ENCODE measurements at regions not wholly inside any gene's neighbourhood (a gene's known extent, or its start where the extent isn't known, plus 50 kb on each side); places are given as distances from the start of the nearest gene placed in this dataset.
"Not testable (repeated sequence)": the region's sequence is repeated elsewhere in the genome, so short reads cannot be mapped to it uniquely, and the experiment has no call there.

- no peak overlapping the region for H3K9ac ChIP-seq (ENCODE audit: low read depth in 2 of 2, low read length in 2 of 2)
- no peaks in the 10 kb centered on the region for H3K36me3 ChIP-seq
- no peaks in the 10 kb centered on the region for H3K27me3 ChIP-seq
- no peaks in the 10 kb centered on the region for H3K9me3 ChIP-seq
- DNase-seq = no peak
- no peak overlapping the region for H3K27ac ChIP-seq
- intact Hi-C loops (cut with DNase I) = no loop called here
- no peaks in the 10 kb centered on the region for H3K4me1 ChIP-seq
- TF ChIP-seq CTCF (IDR thresholded peaks at IDR 0.05) = no peak
- H3K4me3 ChIP-seq = no peak overlapping the region
These were observed 123.6 kb upstream of the MPHOSPH6 start for GRCh38 chr16:82293671-82294070.

- no peak for DNase-seq
- no peaks in the 10 kb centered on the region for H3K9me3 ChIP-seq
- H3K27ac ChIP-seq = no peak overlapping the region
- H3K4me3 ChIP-seq = no peak overlapping the region
- H3K4me1 ChIP-seq = no peaks in the 10 kb centered on the region
- intact Hi-C loops (cut with DNase I) = no loop called here
- TF ChIP-seq CTCF (IDR thresholded peaks at IDR 0.05) = no peak
- H3K27me3 ChIP-seq = no peaks in the 10 kb centered on the region
- H3K36me3 ChIP-seq = no peaks in the 10 kb centered on the region
- no peak overlapping the region for H3K9ac ChIP-seq (ENCODE audit: low read depth in 2 of 2, low read length in 2 of 2)
These were observed 117.9 kb upstream of the MPHOSPH6 start for GRCh38 chr16:82287937-82288336.

- Histone ChIP-seq H3K9ac (ENCODE audit: low read depth in 2 of 2, low read length in 2 of 2) (no peak overlapping the region), H3K27me3 (no peaks in the 10 kb centered on the region), H3K9me3 (no peaks in the 10 kb centered on the region), H3K4me1 (no peaks in the 10 kb centered on the region), H3K27ac (no peak overlapping the region), H3K36me3 (no peaks in the 10 kb centered on the region), H3K4me3 (no peak overlapping the region)
- intact Hi-C loops (cut with DNase I) = no loop called here
- DNase-seq = no peak
- TF ChIP-seq CTCF (IDR thresholded peaks at IDR 0.05) = no peak
These were observed 112.6 kb upstream of the MPHOSPH6 start for GRCh38 chr16:82282662-82283061.

GRCh38 chr16:82281544-82281943, 111.5 kb upstream of the MPHOSPH6 start:
- no peak overlapping the region for H3K4me3 ChIP-seq
- H3K9ac ChIP-seq (ENCODE audit: low read depth in 2 of 2, low read length in 2 of 2) = no peak overlapping the region
- no peak for TF ChIP-seq CTCF (IDR thresholded peaks at IDR 0.05)
- no peak overlapping the region for H3K27ac ChIP-seq
- DNase-seq = no peak
- no peaks in the 10 kb centered on the region for H3K9me3 ChIP-seq
- H3K27me3 ChIP-seq = no peaks in the 10 kb centered on the region
- no peaks in the 10 kb centered on the region for H3K4me1 ChIP-seq
- intact Hi-C loops (cut with DNase I) = no loop called here
- H3K36me3 ChIP-seq = no peaks in the 10 kb centered on the region

- H3K27me3 ChIP-seq = no peaks in the 10 kb centered on the region
- no peak overlapping the region for H3K27ac ChIP-seq
- no peak for TF ChIP-seq CTCF (IDR thresholded peaks at IDR 0.05)
- H3K4me3 ChIP-seq = no peak overlapping the region
- intact Hi-C loops (cut with DNase I) = no loop called here
- no peaks in the 10 kb centered on the region for H3K9me3 ChIP-seq
- DNase-seq = no peak
- no peaks in the 10 kb centered on the region for H3K36me3 ChIP-seq
- H3K9ac ChIP-seq (ENCODE audit: low read depth in 2 of 2, low read length in 2 of 2) = no peak overlapping the region
- H3K4me1 ChIP-seq = no peaks in the 10 kb centered on the region
These were observed 110.8 kb upstream of the MPHOSPH6 start for GRCh38 chr16:82280867-82281266.

- H3K4me1 ChIP-seq; H3K36me3 ChIP-seq; H3K9ac ChIP-seq (ENCODE audit: low read depth in 2 of 2, low read length in 2 of 2); intact Hi-C loops (cut with DNase I); DNase-seq; H3K4me3 ChIP-seq; H3K27ac ChIP-seq; H3K9me3 ChIP-seq; H3K27me3 ChIP-seq: not testable (repeated sequence)
These were observed 105.3 kb upstream of the MPHOSPH6 start for GRCh38 chr16:82275349-82275748.

All from colonic mucosa (tissue), 4 donors.